Peyer's patch (tissue), 4 donors: ENCODE measurements at regions not wholly inside any gene's neighbourhood (a gene's known extent, or its start where the extent isn't known, plus 50 kb on each side); places are given as distances from the start of the nearest gene placed in this dataset.
A peak's percentile ranks its signal among the peaks of the same experiment; 100 is the strongest.

Experiments used
- DNase-seq, 3 donors: peaks; one replicate each; pipeline ENCODE4 v3.0.0-alpha.2; 2017 to 2019
- H3K27ac ChIP-seq, 4 donors: fragments of 200-600 bp; sonication (generic); one replicate each; pipeline ENCODE4 v1.5.1; 2016 to 2019
- H3K27me3 ChIP-seq, 2 donors: fragments of 200-600 bp; sonication (generic); one replicate each; pipeline ENCODE4 v1.5.1; 2019
- H3K36me3 ChIP-seq, 3 donors: fragments of 200-600 bp; sonication (generic); one replicate each; pipeline ENCODE4 v1.5.1; 2016 to 2019
- H3K4me1 ChIP-seq, 4 donors: fragments of 200-600 bp; sonication (generic); one replicate each; pipeline ENCODE4 v1.5.1; 2016 to 2019
- H3K4me3 ChIP-seq, 4 donors: fragments of 200-600 bp; sonication (generic); 1 replicate in 3 of 4; 2 replicates in 1 of 4; pipeline ENCODE4 v1.5.1; 2016 to 2019; ENCODE audit warnings: mild to moderate bottlenecking in 1 of 4
- H3K9me3 ChIP-seq, 4 donors: fragments of 200-600 bp; sonication (generic); one replicate each; pipeline ENCODE4 v1.5.1; 2016 to 2019; ENCODE audit warnings: mild to moderate bottlenecking in 1 of 4
- POLR2A ChIP-seq, 2 donors: fragments of 450-650 bp; IDR thresholded peaks; one replicate each; pipeline ENCODE4 v1.5.1; 2017; ENCODE audit warnings: antibody characterized with exemption in 2 of 2, mild to moderate bottlenecking in 2 of 2, moderate library complexity in 2 of 2
- TF ChIP-seq, protein P1 (sequence below), 6 experiments: fragments of 450-650 bp in 4 of 6; fragments of 200-600 bp in 2 of 6; sonication (generic) in 1 of 6; IDR thresholded peaks; one replicate each; pipeline ENCODE4 v1.5.1; 2017 to 2019; ENCODE audit warnings: antibody characterized with exemption in 6 of 6, mild to moderate bottlenecking in 3 of 6, moderate library complexity in 1 of 6

DNA sequence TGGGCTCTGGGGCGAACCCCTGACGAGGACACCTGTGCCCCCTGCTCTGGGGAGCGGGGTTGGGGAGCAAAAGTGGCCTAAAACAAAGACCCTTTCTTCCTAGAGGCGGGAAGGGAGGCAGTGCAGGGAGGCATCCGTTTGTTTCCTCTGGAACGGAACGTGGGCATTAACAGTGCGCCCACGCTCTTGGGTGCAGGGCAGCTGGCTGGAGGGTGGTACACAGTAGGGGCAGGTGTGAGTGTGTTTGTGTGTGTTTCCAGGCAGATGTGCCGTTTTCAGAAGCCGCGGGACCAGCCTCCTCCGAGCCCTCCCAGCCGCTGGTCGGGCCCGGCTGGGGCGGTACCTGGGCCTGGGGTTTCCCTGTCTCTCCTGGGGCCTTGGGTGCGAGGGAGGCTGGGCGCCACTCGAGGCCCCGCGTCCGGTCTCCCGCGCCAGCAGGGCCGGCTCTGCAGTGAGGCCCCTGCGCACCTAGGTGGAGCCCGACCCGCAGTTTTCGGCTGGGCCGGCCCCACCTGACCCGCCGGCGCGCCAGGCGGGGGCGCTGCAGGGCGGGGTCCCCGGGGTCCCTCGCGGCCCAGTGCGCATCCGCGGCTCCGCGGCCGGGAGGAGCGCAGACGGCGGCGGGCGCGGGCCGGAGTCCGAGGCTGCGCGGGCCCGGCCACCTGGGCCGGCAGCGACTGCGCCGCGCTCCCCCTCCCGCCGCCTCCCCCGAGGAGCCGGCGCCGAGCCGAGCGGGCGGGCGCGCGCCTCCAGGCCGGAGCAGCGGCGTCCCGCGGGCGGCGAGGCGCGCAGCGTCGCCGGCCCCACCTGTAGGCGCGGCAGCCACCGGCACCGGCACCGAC, 1252.7 kb downstream of the BRD1 start:
- TF ChIP-seq POLR2A (IDR thresholded peaks at IDR 0.05) = no peak
- TF ChIP-seq, protein P1, sequence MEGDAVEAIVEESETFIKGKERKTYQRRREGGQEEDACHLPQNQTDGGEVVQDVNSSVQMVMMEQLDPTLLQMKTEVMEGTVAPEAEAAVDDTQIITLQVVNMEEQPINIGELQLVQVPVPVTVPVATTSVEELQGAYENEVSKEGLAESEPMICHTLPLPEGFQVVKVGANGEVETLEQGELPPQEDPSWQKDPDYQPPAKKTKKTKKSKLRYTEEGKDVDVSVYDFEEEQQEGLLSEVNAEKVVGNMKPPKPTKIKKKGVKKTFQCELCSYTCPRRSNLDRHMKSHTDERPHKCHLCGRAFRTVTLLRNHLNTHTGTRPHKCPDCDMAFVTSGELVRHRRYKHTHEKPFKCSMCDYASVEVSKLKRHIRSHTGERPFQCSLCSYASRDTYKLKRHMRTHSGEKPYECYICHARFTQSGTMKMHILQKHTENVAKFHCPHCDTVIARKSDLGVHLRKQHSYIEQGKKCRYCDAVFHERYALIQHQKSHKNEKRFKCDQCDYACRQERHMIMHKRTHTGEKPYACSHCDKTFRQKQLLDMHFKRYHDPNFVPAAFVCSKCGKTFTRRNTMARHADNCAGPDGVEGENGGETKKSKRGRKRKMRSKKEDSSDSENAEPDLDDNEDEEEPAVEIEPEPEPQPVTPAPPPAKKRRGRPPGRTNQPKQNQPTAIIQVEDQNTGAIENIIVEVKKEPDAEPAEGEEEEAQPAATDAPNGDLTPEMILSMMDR (IDR thresholded peaks at IDR 0.05) = peak in 3 of 6 experiments; percentile 18 to 43 (median 21)
- Histone ChIP-seq H3K4me3 (no peak overlapping the region), H3K9me3 (peaks cover 0 to 2% (median 0%) of the 10 kb centered on the region in 4 donors), H3K4me1 (no peaks in the 10 kb centered on the region), H3K36me3 (no peaks in the 10 kb centered on the region), H3K27ac (no peak overlapping the region), H3K27me3 (peaks cover 0 to 2% of the 10 kb centered on the region in 2 donors)
- DNase-seq = no peak

DNA sequence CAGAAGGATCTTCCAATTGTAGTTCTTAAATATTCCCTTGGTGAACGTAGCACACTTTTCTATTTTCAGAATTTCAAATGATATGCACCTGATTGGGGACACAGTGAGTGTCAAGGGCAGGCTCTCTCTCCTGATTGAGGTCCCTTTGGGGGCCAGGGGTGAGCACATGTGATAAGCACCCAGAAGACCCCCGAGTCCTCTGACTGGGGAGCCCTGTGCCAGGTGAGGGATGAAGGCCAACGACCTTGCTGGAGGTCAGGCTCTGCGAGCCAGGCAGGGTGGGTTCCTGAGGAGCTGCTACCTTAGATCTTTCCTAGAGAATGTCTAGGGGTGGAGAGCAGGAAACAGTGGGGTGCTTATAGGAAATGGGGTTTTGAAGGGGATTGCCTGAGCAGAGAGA, 1253.9 kb downstream of the BRD1 start:
- Histone ChIP-seq H3K36me3 (no peaks in the 10 kb centered on the region), H3K27me3 (peaks cover 0 to 2% of the 10 kb centered on the region in 2 donors), H3K4me1 (no peaks in the 10 kb centered on the region), H3K9me3 (peaks cover 0 to 2% (median 0%) of the 10 kb centered on the region in 4 donors), H3K27ac (no peak overlapping the region), H3K4me3 (no peak overlapping the region)
- DNase-seq = no peak
- TF ChIP-seq, protein P1 (IDR thresholded peaks at IDR 0.05) = no peak
- TF ChIP-seq POLR2A (IDR thresholded peaks at IDR 0.05) = no peak

DNA sequence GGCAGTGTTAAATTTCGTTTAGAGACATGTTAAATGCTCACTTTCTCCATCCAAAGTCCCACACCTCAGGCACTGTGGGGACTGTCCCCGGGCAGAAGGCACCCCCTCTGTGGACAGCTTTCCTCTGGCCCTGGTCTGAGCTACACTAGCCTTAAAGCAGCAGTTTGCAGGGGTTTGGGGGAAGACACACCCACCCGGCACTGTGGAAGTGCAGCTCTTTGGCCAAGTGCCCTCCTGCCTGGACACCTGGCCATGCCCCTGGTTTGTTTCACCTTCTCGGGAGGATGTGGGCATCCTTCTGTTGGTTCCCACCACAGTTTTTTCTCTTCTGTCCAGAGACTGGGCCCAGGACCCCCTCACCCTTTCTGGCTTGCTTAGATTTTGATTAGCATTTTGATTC, 1254.7 kb downstream of the BRD1 start:
- H3K27ac ChIP-seq = no peak overlapping the region
- H3K4me3 ChIP-seq = no peak overlapping the region
- TF ChIP-seq, protein P1 (IDR thresholded peaks at IDR 0.05) = no peak
- TF ChIP-seq POLR2A (IDR thresholded peaks at IDR 0.05) = no peak
- no peaks in the 10 kb centered on the region for H3K4me1 ChIP-seq
- no peak for DNase-seq
- peaks cover 0 to 2% (median 0%) of the 10 kb centered on the region in 4 donors for H3K9me3 ChIP-seq
- H3K36me3 ChIP-seq = no peaks in the 10 kb centered on the region
- peaks cover 0 to 2% of the 10 kb centered on the region in 2 donors for H3K27me3 ChIP-seq

DNA sequence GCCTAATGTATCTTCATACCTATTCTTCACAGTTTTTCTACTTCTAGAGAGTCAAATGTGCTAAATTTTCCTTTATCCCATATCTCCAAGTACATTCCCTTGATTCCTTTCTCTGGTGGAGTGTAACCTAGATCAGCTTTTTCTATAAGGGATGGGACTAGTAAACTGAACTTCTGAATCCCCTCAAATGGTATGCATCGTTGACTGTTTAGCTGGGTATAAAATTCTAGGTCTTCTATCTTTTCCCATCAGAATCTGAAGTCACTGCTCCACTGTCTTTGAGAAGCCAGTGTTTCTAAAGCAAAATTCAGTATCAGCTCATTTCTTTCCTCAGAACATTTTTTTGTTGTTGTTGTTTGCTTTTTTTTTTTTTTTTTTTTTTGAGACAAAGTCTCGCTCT, 1256.8 kb downstream of the BRD1 start:
- TF ChIP-seq, protein P1 (IDR thresholded peaks at IDR 0.05) = no peak
- TF ChIP-seq POLR2A (IDR thresholded peaks at IDR 0.05) = no peak
- Histone ChIP-seq H3K27ac (no peak overlapping the region), H3K4me3 (no peak overlapping the region), H3K4me1 (no peaks in the 10 kb centered on the region), H3K36me3 (no peaks in the 10 kb centered on the region), H3K9me3 (peaks cover 0 to 2% (median 0%) of the 10 kb centered on the region in 4 donors), H3K27me3 (peaks cover 0 to 2% of the 10 kb centered on the region in 2 donors)
- DNase-seq = no peak

DNA sequence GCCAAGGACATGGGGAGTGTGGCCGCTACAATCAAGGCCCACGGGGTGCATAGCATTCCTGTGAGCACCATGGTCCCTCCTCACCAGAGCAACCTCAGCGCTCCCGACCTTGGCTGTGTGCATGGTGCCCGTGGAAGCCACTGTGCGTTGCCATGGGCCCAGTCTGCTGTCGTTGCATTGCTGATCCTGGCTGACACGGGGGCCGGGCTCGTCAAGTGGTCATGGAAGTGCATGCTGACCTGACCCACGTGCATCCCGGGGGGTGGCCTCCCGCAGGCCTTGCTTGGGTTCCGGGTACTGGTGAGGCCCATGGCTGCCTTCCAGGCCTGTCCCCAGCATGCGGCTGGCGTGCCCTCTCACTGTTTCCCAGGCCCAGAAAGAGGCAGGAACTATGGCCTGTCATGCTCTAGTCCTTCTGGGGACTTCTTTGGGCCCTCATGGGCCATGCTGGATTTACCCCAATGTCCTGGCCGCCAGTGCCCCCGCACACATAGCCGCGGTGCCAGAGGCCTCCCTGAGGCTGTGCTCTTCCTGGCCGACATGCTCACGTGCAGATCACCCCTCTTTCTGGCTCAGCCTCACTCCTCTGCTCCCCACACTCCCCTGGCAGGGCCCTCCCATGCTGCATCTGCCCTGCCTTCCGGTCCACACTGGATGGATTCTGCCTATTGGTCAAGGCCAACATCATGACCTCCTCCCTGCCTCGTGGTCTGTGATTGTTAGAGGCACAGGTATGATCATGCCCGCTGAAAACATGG, 1258.0 kb downstream of the BRD1 start:
- H3K36me3 ChIP-seq = no peaks in the 10 kb centered on the region
- TF ChIP-seq, protein P1 (IDR thresholded peaks at IDR 0.05) = no peak
- TF ChIP-seq POLR2A (IDR thresholded peaks at IDR 0.05) = no peak
- H3K4me3 ChIP-seq = no peak overlapping the region
- H3K9me3 ChIP-seq = peaks cover 0 to 2% (median 0%) of the 10 kb centered on the region in 4 donors
- no peak for DNase-seq
- H3K4me1 ChIP-seq = no peaks in the 10 kb centered on the region
- H3K27ac ChIP-seq = no peak overlapping the region
- H3K27me3 ChIP-seq = no peaks in the 10 kb centered on the region
